NCI-H1105 treated with DMSO at 0.1 percent for 48 hours (cell line): ENCODE measurements at regions not wholly inside any gene's neighbourhood (a gene's known extent, or its start where the extent isn't known, plus 50 kb on each side); places are given as distances from the start of the nearest gene placed in this dataset.
A peak's percentile ranks its signal among the peaks of the same experiment; 100 is the strongest.

Source experiments
- DNase-seq: peaks from one replicate; lab custom pipeline; 2025; lab: John Stamatoyannopoulos, UW

DNA sequence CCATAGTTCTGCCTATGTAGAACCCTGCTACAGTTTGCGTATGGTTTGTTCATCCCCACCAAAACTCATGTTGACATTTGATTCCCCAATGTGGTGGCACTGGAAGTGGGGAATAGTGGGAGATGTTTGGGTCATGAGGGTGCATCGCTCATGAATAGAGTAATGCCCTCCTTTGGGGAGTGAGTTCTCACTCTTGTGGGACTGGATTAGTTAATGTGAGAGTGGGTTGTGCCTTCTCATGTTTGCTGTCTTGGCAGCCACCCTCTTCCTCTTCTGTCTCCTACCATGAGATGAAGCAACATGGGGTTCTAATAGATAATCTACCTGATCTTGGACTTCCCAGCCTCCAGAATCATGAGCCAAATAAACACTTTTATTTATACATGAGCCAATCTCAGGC is 237.2 kb upstream of the APCDD1 start:
- no peak for DNase-seq

DNA sequence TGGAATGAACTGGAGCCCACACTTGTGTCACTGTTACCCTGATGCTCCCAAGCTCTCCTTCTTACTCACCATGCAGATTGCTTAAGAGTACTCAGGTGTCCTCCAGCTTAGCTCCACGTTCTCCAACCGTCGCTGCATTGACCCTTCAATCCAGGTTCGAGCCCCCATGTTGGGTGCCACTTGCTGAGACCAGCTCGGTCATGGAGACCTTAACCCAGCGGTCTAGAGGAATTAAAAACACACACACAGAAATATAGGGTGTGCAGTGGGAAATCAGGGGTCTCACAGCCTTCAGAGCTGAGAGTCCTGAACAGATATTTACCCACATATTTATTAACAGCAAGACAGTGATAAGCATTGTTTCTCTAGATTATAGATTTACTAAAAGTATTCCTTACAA is 229.1 kb upstream of the APCDD1 start:
- no peak for DNase-seq

GRCh38 chr18:10226971-10227370 is 227.5 kb upstream of the APCDD1 start:
- no peak for DNase-seq

GRCh38 chr18:10228326-10228725 is 226.1 kb upstream of the APCDD1 start:
- DNase-seq = peak; percentile 5

GRCh38 chr18:10229458-10229857 is 225.0 kb upstream of the APCDD1 start:
- no peak for DNase-seq

DNA sequence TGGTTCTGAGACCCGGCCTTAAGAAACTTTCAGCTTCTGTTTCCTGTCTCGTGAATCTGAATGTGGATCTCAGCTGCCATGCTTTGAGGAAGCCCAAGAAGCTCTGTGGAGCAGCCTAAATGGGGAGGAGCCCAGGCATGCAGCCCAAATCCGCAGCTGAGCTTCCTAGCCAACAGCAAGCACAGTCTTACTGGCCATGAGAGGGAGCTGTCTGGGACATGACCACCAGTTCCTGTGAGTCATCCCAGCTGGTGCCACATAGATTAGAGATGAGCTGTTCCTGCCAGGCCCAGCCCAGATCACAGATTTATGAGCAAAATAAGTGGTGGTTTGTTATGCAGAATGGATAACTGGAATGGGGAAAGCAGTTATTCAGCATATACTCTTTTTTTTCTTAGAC is 224.4 kb upstream of the APCDD1 start:
- no peak for DNase-seq

- no peak for DNase-seq
Measured at GRCh38 chr18:10231220-10231619, 223.2 kb upstream of the APCDD1 start.

- DNase-seq = peak; percentile 10
Measured at GRCh38 chr18:10232062-10232461, 222.4 kb upstream of the APCDD1 start.

- DNase-seq = no peak
Measured at GRCh38 chr18:10233082-10233875, 221.2 kb upstream of the APCDD1 start.

- no peak for DNase-seq
Measured at GRCh38 chr18:10234281-10234680, 220.2 kb upstream of the APCDD1 start.

- DNase-seq = no peak
Measured at GRCh38 chr18:10234912-10235660, 219.3 kb upstream of the APCDD1 start.

DNA sequence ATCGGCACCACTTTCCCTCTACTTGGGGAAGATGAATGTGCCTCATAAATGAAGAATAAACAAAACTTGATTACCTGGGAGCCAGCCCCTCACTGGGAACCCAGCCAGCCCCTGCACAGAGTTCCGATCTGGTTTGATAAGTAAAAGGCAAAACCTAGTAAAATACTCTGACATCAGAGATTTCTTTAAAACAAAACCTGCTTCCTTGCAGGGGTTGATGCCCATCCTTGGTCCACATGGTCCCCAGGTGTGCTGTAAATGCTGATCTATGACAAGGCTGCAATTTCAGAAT is 218.8 kb upstream of the APCDD1 start:
- DNase-seq = peak; percentile 44

GRCh38 chr18:10239103-10239502 is 215.3 kb upstream of the APCDD1 start:
- no peak for DNase-seq

DNA sequence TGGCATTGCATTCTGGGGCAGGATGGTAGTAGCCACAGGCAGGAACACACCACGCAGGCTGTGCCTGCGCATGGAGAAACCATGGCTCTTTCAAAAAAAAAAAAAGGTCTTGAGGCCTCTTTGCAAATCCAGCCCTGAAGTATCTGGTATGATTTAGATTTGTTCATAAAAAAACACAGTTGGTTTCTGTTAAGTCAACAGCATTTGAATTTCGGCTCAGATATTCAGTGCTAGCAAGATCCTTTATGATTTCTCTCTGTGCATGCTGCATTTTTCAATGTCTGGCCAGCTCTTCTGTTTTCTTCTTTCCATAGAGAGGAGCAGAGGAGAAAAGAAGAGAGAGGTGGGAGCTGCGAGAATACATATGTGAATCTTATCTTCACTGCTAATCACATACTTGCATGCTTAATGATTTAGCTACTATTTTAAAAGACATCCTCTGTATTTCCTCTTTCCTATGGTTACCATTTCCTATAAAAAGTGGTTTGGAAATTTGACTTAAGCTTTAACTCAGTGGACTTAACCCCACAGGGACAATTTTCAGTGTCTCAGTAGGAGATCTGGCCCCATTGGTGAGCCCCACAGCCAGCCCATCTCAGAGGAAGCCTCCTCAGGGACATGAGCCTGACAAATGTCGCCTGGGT is 214.3 kb upstream of the APCDD1 start:
- no peak for DNase-seq

DNA sequence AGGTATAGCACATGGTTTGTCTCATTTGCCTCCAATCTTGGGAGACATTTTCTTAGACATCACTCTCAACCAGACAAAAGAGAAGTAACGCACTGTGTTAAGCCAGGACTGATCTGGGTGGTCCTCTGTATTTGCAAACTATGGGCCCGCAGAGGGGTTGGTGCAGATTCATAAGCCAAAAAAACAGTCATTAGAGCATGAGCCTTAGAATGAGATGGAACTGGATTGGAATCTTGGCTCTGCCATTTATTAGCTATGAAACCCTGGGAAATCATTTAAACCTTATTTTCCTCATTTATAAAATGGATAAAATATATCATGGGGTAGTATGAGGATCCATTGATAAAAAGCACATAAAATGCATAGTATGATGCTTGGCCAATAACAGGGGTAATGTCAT is 213.5 kb upstream of the APCDD1 start:
- no peak for DNase-seq

DNA sequence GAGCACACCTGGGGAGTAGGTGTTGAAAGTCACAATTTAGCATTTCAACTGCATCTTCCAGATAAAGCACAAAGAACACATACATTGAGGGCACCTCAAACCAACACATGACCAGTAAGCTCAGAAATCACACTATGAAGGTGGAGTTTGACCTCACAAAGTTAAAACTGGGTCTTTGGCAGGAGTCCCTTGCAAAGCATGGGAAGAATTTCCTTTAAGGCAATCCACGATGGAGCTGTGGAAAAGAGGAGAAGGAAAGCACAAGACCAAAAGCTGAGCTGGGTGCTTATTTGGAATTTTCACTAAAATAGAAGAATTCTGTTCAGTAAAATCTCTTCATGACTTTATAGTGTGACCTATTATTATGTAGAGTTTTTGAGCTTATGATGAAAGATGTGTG is 212.9 kb upstream of the APCDD1 start:
- DNase-seq = no peak

DNA sequence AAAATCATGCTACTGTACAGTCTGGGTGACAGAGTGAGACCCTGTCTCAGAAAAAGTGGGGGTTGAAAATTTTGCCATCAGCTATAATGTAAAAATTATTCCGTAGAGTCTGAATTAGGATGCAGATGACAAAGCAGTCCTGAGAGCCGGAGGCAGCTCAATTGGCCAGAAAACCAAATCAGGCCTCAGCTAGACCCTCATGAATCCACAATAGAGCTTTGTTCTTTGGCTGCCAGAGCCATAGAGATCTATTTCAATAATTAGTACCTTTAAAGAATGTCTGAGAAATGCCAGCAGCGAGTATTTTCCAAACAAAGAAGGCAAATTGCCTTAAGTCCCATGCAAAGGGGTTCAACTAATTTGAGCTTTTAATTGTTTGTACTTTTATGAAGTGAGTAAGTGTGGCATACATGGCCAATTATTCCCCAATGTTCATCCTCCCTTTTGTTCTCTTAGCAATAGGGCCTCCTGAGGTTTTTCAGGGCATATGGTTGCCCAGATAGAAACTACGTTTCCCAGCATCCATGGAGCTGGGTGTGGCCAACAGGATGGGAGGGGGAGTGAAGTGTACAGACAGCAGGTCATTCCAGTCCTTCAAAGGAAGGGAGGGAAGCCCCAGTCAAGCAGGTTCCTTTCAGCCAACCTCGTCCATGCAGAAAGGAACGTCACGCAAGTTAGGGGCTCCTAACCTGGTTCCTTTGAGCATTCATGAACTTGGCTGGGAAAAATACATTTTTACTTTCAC is 211.3 kb upstream of the APCDD1 start:
- DNase-seq = no peak

GRCh38 chr18:10244341-10244740 is 210.1 kb upstream of the APCDD1 start:
- no peak for DNase-seq

DNA sequence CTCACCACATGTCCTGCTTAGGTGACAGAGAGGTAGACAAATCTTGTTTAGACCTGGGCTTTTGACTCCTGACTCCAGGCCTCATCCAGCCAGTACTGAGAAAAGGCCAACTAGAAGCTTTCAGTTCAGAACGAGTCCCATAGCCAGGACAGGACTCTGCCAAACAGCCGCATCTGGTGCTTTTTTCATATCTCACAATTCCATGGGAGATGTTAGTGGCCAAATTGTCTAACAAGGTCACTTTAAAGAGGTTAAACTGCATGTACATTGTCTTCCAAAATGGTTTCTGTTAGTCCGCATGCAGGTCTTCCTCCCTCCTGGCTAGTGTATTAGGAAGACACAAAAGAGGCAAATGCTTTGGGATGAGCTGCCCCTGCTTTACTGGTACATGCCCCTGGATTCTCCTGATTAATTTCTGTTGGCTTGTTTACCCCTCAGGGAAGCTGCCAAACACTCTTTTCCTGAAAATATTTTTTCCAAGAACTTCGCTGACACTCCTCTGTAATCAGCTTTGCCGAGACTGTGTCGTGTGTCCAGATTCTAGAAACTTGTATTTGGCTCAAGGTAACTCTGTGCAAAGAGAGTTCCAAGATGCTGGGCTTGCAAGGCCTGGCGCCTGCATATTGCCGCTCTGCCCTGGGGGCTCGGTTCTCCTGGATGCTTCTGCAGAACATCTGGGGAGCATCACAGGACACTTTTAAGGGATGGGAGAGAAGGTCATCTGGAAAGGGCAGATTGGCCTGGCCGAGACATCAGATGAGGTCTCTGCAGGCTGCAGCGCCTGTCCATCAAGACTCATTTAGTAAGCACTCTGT is 209.2 kb upstream of the APCDD1 start:
- DNase-seq = no peak

- DNase-seq = no peak
Measured at GRCh38 chr18:10245846-10246175, 208.6 kb upstream of the APCDD1 start.

DNA sequence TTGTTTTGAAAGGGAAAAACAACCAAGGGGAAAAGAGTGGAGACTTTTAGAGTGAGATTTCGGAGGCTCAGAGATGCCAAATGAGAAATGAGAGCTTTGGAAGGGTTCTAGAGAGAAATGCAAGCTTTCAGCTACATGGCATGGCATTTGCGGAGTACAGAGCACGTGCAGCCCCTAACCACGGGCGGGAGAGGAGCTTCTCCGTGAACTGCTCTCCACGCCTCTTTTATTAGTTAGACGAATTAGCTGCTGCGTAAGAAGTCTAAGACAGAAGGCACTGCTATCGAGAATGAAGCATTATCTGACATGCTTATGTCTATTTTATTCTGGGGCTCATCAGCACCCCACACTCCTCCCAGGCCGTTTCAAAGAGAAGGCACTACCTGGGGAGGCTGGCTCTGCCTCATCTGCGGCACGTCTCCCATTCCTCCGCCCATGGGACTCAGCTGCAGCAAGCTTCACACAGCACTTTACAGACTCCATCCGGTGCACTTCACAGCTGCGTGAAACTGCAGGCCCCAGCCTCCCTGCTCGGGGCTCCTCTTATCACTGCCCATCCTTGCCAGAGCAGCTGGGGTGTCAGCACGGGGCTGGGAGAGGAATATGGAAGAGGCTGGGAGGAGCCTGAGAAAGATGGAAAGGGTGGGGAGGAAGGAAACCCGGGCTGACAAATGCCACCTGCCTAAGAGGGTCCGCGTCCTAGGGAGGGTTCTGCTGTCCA is 207.3 kb upstream of the APCDD1 start:
- no peak for DNase-seq
